ENCODE measurements at regions not wholly inside any gene's neighbourhood (a gene's known extent, or its start where the extent isn't known, plus 50 kb on each side); places are given as distances from the start of the nearest gene placed in this dataset.
"Not testable (repeated sequence)": the region's sequence is repeated elsewhere in the genome, so short reads cannot be mapped to it uniquely, and the experiment has no call there.

GRCh38 chr1:189620471-189620870 is 857.2 kb downstream of the BRINP3 start:
- no peak for DNase-seq (ENCODE audit: low read depth)

GRCh38 chr1:189623336-189623735 is 854.3 kb downstream of the BRINP3 start:
- no peak for DNase-seq (ENCODE audit: low read depth)

- DNase-seq (ENCODE audit: low read depth) = no peak
Observed at GRCh38 chr1:189627427-189627826, 850.2 kb downstream of the BRINP3 start.

GRCh38 chr1:189628857-189629256 is 848.8 kb downstream of the BRINP3 start:
- no peak for DNase-seq (ENCODE audit: low read depth)

- DNase-seq (ENCODE audit: low read depth) = no peak
Observed at GRCh38 chr1:189633658-189634057, 844.0 kb downstream of the BRINP3 start.

- no peak for DNase-seq (ENCODE audit: low read depth)
Observed at GRCh38 chr1:189637041-189637440, 840.6 kb downstream of the BRINP3 start.

GRCh38 chr1:189644156-189644555 is 833.5 kb downstream of the BRINP3 start:
- not testable (repeated sequence) for DNase-seq (ENCODE audit: low read depth)

GRCh38 chr1:189644970-189645369 is 832.7 kb downstream of the BRINP3 start:
- no peak for DNase-seq (ENCODE audit: low read depth)

GRCh38 chr1:189646066-189646465 is 831.6 kb downstream of the BRINP3 start:
- no peak for DNase-seq (ENCODE audit: low read depth)

- no peak for DNase-seq (ENCODE audit: low read depth)
Observed at GRCh38 chr1:189654906-189655305, 822.8 kb downstream of the BRINP3 start.

GRCh38 chr1:189656628-189657530 is 820.8 kb downstream of the BRINP3 start:
- DNase-seq (ENCODE audit: low read depth) = no peak

- no peak for DNase-seq (ENCODE audit: low read depth)
Observed at GRCh38 chr1:189657715-189658114, 819.9 kb downstream of the BRINP3 start.

GRCh38 chr1:189658381-189658780 is 819.3 kb downstream of the BRINP3 start:
- DNase-seq (ENCODE audit: low read depth) = no peak

GRCh38 chr1:189659731-189660130 is 817.9 kb downstream of the BRINP3 start:
- no peak for DNase-seq (ENCODE audit: low read depth)

- DNase-seq (ENCODE audit: low read depth) = no peak
Observed at GRCh38 chr1:189662190-189662589, 815.5 kb downstream of the BRINP3 start.

GRCh38 chr1:189669846-189670245 is 807.8 kb downstream of the BRINP3 start:
- no peak for DNase-seq (ENCODE audit: low read depth)

- no peak for DNase-seq (ENCODE audit: low read depth)
Observed at GRCh38 chr1:189673217-189673616, 804.4 kb downstream of the BRINP3 start.

GRCh38 chr1:189675712-189676244 is 801.9 kb downstream of the BRINP3 start:
- no peak for DNase-seq (ENCODE audit: low read depth)

- DNase-seq (ENCODE audit: low read depth) = no peak
Observed at GRCh38 chr1:189678779-189679178, 798.9 kb downstream of the BRINP3 start.

GRCh38 chr1:189681252-189681919 is 796.3 kb downstream of the BRINP3 start:
- DNase-seq (ENCODE audit: low read depth) = no peak

GRCh38 chr1:189682591-189682990 is 795.1 kb downstream of the BRINP3 start:
- DNase-seq (ENCODE audit: low read depth) = no peak

GRCh38 chr1:189686288-189686687 is 791.4 kb downstream of the BRINP3 start:
- no peak for DNase-seq (ENCODE audit: low read depth)

GRCh38 chr1:189693140-189693539 is 784.5 kb downstream of the BRINP3 start:
- DNase-seq (ENCODE audit: low read depth) = no peak
